Osteoblast (primary cell): ENCODE measurements at regions not wholly inside any gene's neighbourhood (a gene's known extent, or its start where the extent isn't known, plus 50 kb on each side); places are given as distances from the start of the nearest gene placed in this dataset.

Experiments
- DNase-seq: peaks from one replicate; pipeline ENCODE4 v3.0.0; 2011; ENCODE audit warnings: low spot score, mixed read lengths; ENCODE audit not compliant: insufficient read length; ENCODE audit errors: missing footprints
- H2AFZ ChIP-seq: 2 replicates; pipeline ENCODE4 v1.6.0; 2011; ENCODE audit warnings: mild to moderate bottlenecking, low read length
- H3K27ac ChIP-seq: 2 replicates; pipeline ENCODE4 v1.5.1; 2011; ENCODE audit warnings: mild to moderate bottlenecking, low read depth, low read length, moderate library complexity
- H3K27me3 ChIP-seq: 2 replicates; pipeline ENCODE4 v1.6.0; 2012; ENCODE audit warnings: mild to moderate bottlenecking, control low read depth, inconsistent platforms, low read length, moderate library complexity; ENCODE audit not compliant: insufficient read depth
- H3K36me3 ChIP-seq: 2 replicates; pipeline ENCODE4 v1.5.1; 2011; ENCODE audit warnings: mild to moderate bottlenecking, low read length, control low read depth, moderate library complexity; ENCODE audit not compliant: insufficient read depth
- H3K4me1 ChIP-seq: 2 replicates; pipeline ENCODE4 v1.5.1; 2011; ENCODE audit warnings: mild to moderate bottlenecking, low read length, control low read depth, moderate library complexity; ENCODE audit not compliant: insufficient read depth
- H3K4me2 ChIP-seq: 2 replicates; pipeline ENCODE4 v1.6.0; 2011; ENCODE audit warnings: mild to moderate bottlenecking, low read length; ENCODE audit not compliant: insufficient read depth
- H3K4me3 ChIP-seq: fragments of 200-600 bp; sonication (generic); 3 replicates; pipeline ENCODE4 v1.5.1; 2012; ENCODE audit warnings: mild to moderate bottlenecking, low read length, inconsistent platforms; ENCODE audit not compliant: insufficient read depth
- H3K79me2 ChIP-seq: 2 replicates; pipeline ENCODE4 v1.6.0; 2012; ENCODE audit warnings: mild to moderate bottlenecking, low read length, control low read depth, inconsistent platforms; ENCODE audit not compliant: insufficient read depth
- H3K9me3 ChIP-seq: 2 replicates; pipeline ENCODE4 v1.5.1; 2011; ENCODE audit warnings: low read depth, low read length, control low read depth
- H4K20me1 ChIP-seq: 2 replicates; pipeline ENCODE4 v1.6.0; 2012; ENCODE audit warnings: mild to moderate bottlenecking, low read length, control low read depth; ENCODE audit not compliant: insufficient read depth
- CTCF ChIP-seq: IDR thresholded peaks from 2 replicates; pipeline ENCODE4 v1.5.1; 2011; ENCODE audit warnings: mild to moderate bottlenecking, low read depth, low read length, moderate library complexity; ENCODE audit errors: extremely low read depth

- Histone ChIP-seq H3K36me3 (no peaks in the 10 kb centered on the region), H3K4me2 (no peak overlapping the region), H2AFZ (no peak overlapping the region), H3K4me1 (no peaks in the 10 kb centered on the region), H3K79me2 (no peaks in the 10 kb centered on the region), H3K27me3 (no peaks in the 10 kb centered on the region), H3K4me3 (no peak overlapping the region), H3K9me3 (no peaks in the 10 kb centered on the region), H4K20me1 (no peaks in the 10 kb centered on the region), H3K27ac (no peak overlapping the region)
- no peak for TF ChIP-seq CTCF
- peak; percentile 5 for DNase-seq
Measured at GRCh38 chr2:17429130-17429529, 89.1 kb downstream of the RAD51AP2 start.

- Histone ChIP-seq H2AFZ (no peak overlapping the region), H3K4me1 (no peaks in the 10 kb centered on the region), H3K9me3 (no peaks in the 10 kb centered on the region), H4K20me1 (no peaks in the 10 kb centered on the region), H3K79me2 (no peaks in the 10 kb centered on the region), H3K27me3 (no peaks in the 10 kb centered on the region), H3K36me3 (no peaks in the 10 kb centered on the region), H3K4me2 (no peak overlapping the region), H3K4me3 (no peak overlapping the region), H3K27ac (no peak overlapping the region)
- peak; percentile 4 for DNase-seq
- TF ChIP-seq CTCF, result no peak
Measured at GRCh38 chr2:17427401-17427800, 90.8 kb downstream of the RAD51AP2 start.

GRCh38 chr2:17426743-17427142, 91.5 kb downstream of the RAD51AP2 start:
- Histone ChIP-seq H3K4me1 (no peaks in the 10 kb centered on the region), H3K27me3 (no peaks in the 10 kb centered on the region), H3K79me2 (no peaks in the 10 kb centered on the region), H3K4me2 (no peak overlapping the region), H3K27ac (no peak overlapping the region), H3K4me3 (no peak overlapping the region), H4K20me1 (no peaks in the 10 kb centered on the region), H2AFZ (no peak overlapping the region), H3K9me3 (no peaks in the 10 kb centered on the region), H3K36me3 (no peaks in the 10 kb centered on the region)
- no peak for DNase-seq
- TF ChIP-seq CTCF, result no peak

- no peak for TF ChIP-seq CTCF
- no peaks in the 10 kb centered on the region for H3K27me3 ChIP-seq
- DNase-seq, result no peak
- no peak overlapping the region for H3K4me3 ChIP-seq
- H3K4me1 ChIP-seq, result no peaks in the 10 kb centered on the region
- H4K20me1 ChIP-seq, result no peaks in the 10 kb centered on the region
- H3K4me2 ChIP-seq, result no peak overlapping the region
- no peak overlapping the region for H2AFZ ChIP-seq
- H3K36me3 ChIP-seq, result no peaks in the 10 kb centered on the region
- no peaks in the 10 kb centered on the region for H3K9me3 ChIP-seq
- no peaks in the 10 kb centered on the region for H3K79me2 ChIP-seq
- H3K27ac ChIP-seq, result no peak overlapping the region
Measured at GRCh38 chr2:17422061-17422460, 96.2 kb downstream of the RAD51AP2 start.
